ENCODE measurements at regions not wholly inside any gene's neighbourhood (a gene's known extent, or its start where the extent isn't known, plus 50 kb on each side); places are given as distances from the start of the nearest gene placed in this dataset.

DNA sequence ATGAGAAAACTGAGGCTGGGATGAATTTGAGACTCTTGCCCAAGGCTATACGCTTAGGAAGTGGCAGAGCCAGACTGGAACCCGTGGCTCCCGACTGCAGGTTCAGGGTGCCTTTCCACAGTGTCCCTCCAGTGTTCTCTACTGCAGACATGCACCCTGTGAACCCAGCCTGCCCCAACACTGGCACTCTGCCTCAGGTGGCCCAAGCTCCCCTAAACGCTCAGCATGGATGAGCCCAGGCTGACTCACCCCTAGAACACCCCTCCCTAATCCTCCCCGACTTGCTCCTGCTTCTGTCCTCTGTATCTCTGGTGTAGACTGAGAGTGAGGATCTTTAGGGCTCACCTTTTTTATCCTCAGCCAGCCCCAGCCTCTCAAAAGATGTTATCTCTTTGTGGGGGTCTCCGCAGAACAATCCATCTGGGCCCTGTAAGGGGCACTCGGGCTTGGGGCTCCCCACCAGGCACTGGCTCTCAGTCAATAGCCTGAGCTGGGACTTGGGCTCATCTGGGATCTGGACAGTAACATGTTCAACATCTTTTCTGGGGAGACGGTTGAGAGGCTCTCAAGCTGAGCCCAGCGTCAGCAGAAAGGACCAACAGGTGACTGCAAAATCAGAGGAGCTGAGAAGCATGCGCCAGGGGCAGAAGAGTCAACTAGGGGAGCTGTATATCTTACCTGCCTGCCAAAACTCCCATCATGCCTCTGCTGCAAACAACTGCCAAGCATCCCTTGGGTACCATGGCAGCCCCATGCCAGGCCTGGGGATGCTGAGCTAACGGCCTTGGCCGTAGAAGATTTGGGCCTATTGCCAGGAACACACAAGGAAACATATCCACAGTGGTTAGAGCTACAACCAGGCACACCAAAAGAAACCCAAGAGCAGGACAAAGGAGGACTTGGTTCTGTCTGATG lies 176.2 kb downstream of the BUD13 start:
- Histone ChIP-seq H3K79me2 (ENCODE audit: insufficient read depth, low read length) (no peaks in the 10 kb centered on the region), H2AFZ (ENCODE audit: low read length) (no peak overlapping the region), H3K9me3 (ENCODE audit: low read length) (no peaks in the 10 kb centered on the region), H3K4me2 (ENCODE audit: low read depth, low read length) (no peak overlapping the region), H4K20me1 (ENCODE audit: insufficient read depth, low read length) (peaks cover 3% of the 10 kb centered on the region; the same call in 1 of the 2 replicates), H3K27ac (ENCODE audit: extremely low read length, insufficient read depth, low read length) (no peak overlapping the region), H3K36me3 (replicated peaks in 1 of 2; ENCODE audit: control insufficient read depth in 1 of 2, insufficient read depth in 2 of 2, low read length in 2 of 2) (no peaks in the 10 kb centered on the region), H3K9ac (ENCODE audit: insufficient read depth, low read depth, low read length) (no peak overlapping the region), H3K4me3 (replicated peaks in 1 of 3; ENCODE audit: insufficient read depth in 1 of 3, low read depth in 2 of 3, low read length in 3 of 3) (no peak overlapping the region), H3K4me1 (ENCODE audit: insufficient read depth, low read length) (peaks cover 9% of the 10 kb centered on the region), H3K27me3 (ENCODE audit: control insufficient read depth in 1 of 2, insufficient read depth in 2 of 2, low read length in 2 of 2) (peaks cover 0 to 4% of the 10 kb centered on the region in 2 experiments; a peak in 1 of 5 replicates)
- whole genome bisulfite sequencing (ENCODE audit: low lambda C conversion rate), result 64% methylated on average over 12 of the region's 12 CpGs
- DNase-seq (ENCODE audit: low spot score), result no peak
- TF ChIP-seq ZNF816 (CRISPR knock-in tag; IDR thresholded peaks at IDR 0.05; ENCODE audit: borderline replicate concordance) (no peak), LBX2 (CRISPR knock-in tag; IDR thresholded peaks at IDR 0.05; ENCODE audit: borderline replicate concordance) (no peak), EEA1 (CRISPR knock-in tag; IDR thresholded peaks at IDR 0.05; ENCODE audit: borderline replicate concordance) (no peak), NFE2L1 (CRISPR knock-in tag; IDR thresholded peaks at IDR 0.05; ENCODE audit: borderline replicate concordance) (no peak), ZNF367 (CRISPR knock-in tag; IDR thresholded peaks at IDR 0.05; ENCODE audit: borderline replicate concordance) (no peak), RFX5 (IDR thresholded peaks at IDR 0.05; ENCODE audit: low read depth, low read length) (no peak), RBAK (CRISPR knock-in tag; IDR thresholded peaks at IDR 0.05) (no peak), ZNF607 (CRISPR knock-in tag; IDR thresholded peaks at IDR 0.05; ENCODE audit: borderline replicate concordance) (no peak), KDM2A (CRISPR knock-in tag; IDR thresholded peaks at IDR 0.05; ENCODE audit: borderline replicate concordance, low read depth) (no peak), ZNF644 (CRISPR knock-in tag; IDR thresholded peaks at IDR 0.05; ENCODE audit: low read depth) (no peak), ZNF556 (CRISPR knock-in tag; IDR thresholded peaks at IDR 0.05; ENCODE audit: borderline replicate concordance) (no peak), WIZ (CRISPR knock-in tag; IDR thresholded peaks at IDR 0.05) (no peak), ZNF230 (CRISPR knock-in tag; IDR thresholded peaks at IDR 0.05) (no peak), ZNF235 (CRISPR knock-in tag; IDR thresholded peaks at IDR 0.05; ENCODE audit: borderline replicate concordance) (no peak), ZNF619 (CRISPR knock-in tag; IDR thresholded peaks at IDR 0.05) (no peak), ZNF441 (CRISPR knock-in tag; IDR thresholded peaks at IDR 0.05; ENCODE audit: borderline replicate concordance) (no peak), SALL1 (CRISPR knock-in tag; IDR thresholded peaks at IDR 0.05) (no peak), ATRX (CRISPR knock-in tag; IDR thresholded peaks at IDR 0.05; ENCODE audit: borderline replicate concordance) (no peak)
- TF ChIP-seq, protein P1, sequence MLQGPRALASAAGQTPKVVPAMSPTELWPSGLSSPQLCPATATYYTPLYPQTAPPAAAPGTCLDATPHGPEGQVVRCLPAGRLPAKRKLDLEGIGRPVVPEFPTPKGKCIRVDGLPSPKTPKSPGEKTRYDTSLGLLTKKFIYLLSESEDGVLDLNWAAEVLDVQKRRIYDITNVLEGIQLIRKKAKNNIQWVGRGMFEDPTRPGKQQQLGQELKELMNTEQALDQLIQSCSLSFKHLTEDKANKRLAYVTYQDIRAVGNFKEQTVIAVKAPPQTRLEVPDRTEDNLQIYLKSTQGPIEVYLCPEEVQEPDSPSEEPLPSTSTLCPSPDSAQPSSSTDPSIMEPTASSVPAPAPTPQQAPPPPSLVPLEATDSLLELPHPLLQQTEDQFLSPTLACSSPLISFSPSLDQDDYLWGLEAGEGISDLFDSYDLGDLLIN (CRISPR knock-in tag; IDR thresholded peaks at IDR 0.05; ENCODE audit: borderline replicate concordance), result no peak
- TF ChIP-seq, protein P2, sequence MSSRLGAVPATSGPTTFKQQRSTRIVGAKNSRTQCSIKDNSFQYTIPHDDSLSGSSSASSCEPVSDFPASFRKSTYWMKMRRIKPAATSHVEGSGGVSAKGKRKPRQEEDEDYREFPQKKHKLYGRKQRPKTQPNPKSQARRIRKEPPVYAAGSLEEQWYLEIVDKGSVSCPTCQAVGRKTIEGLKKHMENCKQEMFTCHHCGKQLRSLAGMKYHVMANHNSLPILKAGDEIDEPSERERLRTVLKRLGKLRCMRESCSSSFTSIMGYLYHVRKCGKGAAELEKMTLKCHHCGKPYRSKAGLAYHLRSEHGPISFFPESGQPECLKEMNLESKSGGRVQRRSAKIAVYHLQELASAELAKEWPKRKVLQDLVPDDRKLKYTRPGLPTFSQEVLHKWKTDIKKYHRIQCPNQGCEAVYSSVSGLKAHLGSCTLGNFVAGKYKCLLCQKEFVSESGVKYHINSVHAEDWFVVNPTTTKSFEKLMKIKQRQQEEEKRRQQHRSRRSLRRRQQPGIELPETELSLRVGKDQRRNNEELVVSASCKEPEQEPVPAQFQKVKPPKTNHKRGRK (CRISPR knock-in tag; IDR thresholded peaks at IDR 0.05), result no peak
- ChIA-PET CTCF (ENCODE audit: low intra/inter-chr PET ratio, low total read pairs) (no interaction called here), POLR2A (no interaction called here)
- in situ Hi-C loops (cut with HindIII; ENCODE audit: extremely low pct_ligation_motif_present, low pct_unique_long_range_greater_than_20kb), result no loop called here
- no TSS peak for BruUV-seq (replicated peaks)
- no peak for ATAC-seq
- intact Hi-C loops (cut with micrococcal nuclease; ENCODE audit: unreplicated experiment), result no loop called here
- FAIRE-seq, result no peak

Measured in HepG2 (cell line).